ENCODE measurements at regions not wholly inside any gene's neighbourhood (a gene's known extent, or its start where the extent isn't known, plus 50 kb on each side); places are given as distances from the start of the nearest gene placed in this dataset.

DNA sequence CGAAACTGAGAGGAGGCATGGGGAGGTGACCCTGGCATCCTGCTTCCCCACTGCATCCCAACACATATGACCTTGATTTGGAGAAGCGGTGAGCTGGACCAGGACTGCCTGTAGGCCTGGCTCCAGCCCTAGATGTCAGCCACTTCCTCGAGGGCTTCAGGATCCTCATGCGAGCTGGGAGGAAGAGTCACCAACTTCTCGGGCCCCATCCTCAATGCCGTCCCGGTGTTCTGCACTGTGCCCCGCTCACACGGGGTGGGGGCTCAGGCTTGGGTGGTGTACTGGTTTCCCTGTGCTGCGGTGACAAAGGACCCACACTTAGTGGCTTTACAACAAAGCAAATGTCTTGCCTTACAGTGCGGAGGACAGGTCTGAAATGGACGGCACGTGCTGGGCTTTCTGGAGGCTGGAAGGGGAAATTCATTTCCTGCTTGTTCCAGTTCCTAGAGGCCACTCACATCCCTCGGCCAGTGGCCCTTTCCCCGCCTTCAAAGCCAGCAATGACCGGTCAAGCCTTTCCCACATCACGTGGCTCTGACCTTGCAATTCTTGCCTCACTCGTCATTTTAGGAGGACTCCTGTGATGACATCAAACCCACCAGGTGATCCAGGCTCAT is 298.1 kb upstream of the RTL1 start:
- in situ Hi-C loops (cut with MboI; ENCODE audit: low pct_unique_long_range_greater_than_20kb, low sequenced_read_pairs) = no loop called here

DNA sequence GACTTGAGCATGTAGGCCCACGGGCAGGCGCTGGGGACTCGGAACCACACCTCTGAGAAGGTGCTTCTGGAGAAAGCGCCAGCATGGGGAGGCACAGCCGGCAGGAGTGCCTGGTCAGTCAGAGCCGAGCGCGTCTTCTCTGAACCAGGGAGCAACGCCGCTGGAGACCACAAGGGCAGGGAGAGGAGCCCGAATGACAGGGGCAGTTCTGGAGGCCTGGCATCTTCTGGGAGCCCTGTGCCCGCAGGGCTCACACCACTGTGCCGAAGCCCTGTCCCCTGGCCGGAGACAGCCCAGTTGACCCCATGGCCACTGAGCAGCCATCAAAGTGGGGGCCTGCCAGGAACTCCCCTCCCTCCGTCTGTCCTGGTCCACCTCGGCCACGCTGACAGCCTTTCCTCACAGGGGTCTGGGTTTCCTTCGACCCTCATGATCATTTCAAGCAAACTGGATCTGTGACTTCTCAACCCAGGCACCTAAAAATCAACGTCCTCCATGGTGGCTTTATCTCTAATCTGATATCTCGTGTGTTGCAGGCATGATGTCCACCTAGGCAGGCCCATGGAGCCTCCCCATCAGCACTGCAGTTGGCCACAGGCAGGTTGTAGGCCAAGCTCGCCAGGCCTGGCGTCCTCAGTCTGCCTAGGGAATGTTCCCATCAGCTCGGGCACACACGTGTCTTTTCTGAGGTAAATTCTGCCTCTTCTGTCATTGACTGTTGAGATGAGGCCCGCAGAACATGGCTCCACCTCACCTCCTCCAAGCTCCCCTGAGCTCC is 299.3 kb upstream of the RTL1 start:
- in situ Hi-C loops (cut with MboI; ENCODE audit: low pct_unique_long_range_greater_than_20kb, low sequenced_read_pairs) = no loop called here

More for the DNA sequence above, 298.1 kb upstream of the RTL1 start:
- DNase-seq = no peak

DNA sequence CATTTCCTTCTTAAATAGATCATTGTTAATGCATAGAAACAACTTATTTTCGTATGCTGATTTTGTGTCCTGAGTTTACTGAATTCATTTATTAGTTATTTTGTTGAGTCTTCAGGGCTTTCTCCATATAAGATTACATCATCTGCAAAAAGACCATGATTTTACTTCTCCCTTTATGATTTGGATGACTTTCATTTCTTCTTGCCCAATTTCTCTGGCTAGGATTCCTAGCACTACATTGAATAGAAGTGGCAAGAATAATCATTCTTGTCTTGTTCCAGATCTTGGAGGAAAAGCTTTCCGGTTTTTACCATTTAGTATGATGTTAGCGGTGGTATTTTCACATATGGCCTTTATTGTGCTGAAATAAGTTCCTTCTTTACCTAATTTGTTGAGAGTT is 303.0 kb upstream of the RTL1 start:
- no peak for DNase-seq
- in situ Hi-C loops (cut with MboI; ENCODE audit: low pct_unique_long_range_greater_than_20kb, low sequenced_read_pairs) = no loop called here

More for the DNA sequence above, 299.3 kb upstream of the RTL1 start:
- no peak for DNase-seq

GRCh38 chr14:101207041-101207440 is 303.5 kb upstream of the RTL1 start:
- in situ Hi-C loops (cut with MboI; ENCODE audit: low pct_unique_long_range_greater_than_20kb, low sequenced_read_pairs) = no loop called here
- DNase-seq = no peak

DNA sequence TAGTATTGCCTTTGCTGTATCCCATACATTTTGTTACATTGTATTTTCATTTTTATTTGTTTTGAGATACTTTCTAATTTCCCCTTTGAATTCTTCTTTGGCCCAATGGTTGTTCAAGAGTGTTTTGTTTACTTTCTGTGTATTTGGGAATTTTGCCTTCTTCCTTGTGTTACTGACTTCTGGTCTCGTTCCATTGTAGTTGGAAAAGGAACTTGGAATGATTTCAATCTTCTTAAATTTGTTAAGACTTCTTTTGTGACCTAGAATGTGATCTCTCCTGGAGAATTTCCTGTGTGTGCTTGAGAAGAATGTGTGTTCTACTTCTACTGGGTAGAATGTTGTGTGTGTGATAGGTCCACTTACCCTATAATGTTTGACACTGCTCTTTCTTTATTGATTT is 304.4 kb upstream of the RTL1 start:
- in situ Hi-C loops (cut with MboI; ENCODE audit: low pct_unique_long_range_greater_than_20kb, low sequenced_read_pairs) = no loop called here
- no peak for DNase-seq

GRCh38 chr14:101209594-101209993 is 306.1 kb upstream of the RTL1 start:
- no peak for DNase-seq
- in situ Hi-C loops (cut with MboI; ENCODE audit: low pct_unique_long_range_greater_than_20kb, low sequenced_read_pairs) = no loop called here

DNA sequence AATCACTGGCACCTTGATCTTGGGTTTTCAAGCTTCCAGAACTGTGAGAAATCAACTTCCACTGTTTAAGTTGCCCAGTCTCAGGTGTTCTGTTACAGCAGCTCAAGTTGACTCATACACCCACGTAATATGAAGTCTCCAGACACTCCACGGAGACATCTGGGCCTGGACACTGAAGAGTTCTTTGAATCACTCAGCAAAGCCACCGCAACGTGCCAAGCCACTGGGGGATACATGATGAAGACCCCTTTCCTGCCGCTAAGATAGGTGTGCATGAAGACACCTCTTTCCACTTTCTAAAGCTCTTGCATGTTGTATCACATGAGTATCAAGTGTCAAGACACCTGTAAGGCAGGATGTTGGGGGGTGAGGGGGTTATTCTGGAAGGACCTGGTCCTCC is 311.7 kb upstream of the RTL1 start:
- in situ Hi-C loops (cut with MboI; ENCODE audit: low pct_unique_long_range_greater_than_20kb, low sequenced_read_pairs) = no loop called here
- DNase-seq = no peak

GRCh38 chr14:101215927-101216326 is 312.4 kb upstream of the RTL1 start:
- in situ Hi-C loops (cut with MboI; ENCODE audit: low pct_unique_long_range_greater_than_20kb, low sequenced_read_pairs) = no loop called here
- no peak for DNase-seq

DNA sequence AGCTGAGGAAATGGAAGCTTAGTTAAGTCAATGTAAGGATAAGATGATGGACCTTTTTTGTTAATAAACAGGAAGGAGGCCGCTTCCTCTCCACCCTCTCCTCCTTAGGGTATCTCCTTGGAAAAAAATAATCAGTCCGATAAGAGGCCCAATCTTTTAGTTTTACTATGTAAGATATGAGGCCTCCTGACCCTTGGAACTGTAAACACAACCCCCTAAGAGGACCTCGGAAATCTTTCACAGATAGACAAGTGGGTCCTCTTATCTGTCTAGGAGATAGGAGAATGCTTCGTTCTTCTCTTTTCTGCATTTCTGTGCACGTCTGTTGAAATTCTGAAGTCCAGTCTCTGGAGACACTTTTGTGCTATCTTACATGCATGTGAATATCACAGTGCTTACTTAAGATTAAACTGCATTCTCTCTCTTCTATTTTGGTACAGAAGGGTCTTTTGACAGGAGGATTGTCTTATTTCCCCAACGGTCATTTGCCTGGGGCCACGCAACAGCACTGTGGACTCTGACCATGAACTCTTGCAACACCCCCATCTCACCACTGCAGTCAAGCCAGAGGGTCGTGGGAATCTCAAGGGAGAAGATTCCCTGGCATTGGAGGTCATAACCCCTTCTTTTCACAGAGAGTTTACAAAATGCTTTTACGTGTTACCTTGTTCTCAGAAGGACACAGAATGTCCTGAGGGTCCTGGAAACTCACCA is 313.0 kb upstream of the RTL1 start:
- DNase-seq = no peak
- in situ Hi-C loops (cut with MboI; ENCODE audit: low pct_unique_long_range_greater_than_20kb, low sequenced_read_pairs) = no loop called here

- no peak for DNase-seq
- in situ Hi-C loops (cut with MboI; ENCODE audit: low pct_unique_long_range_greater_than_20kb, low sequenced_read_pairs) = no loop called here
Observed at GRCh38 chr14:101217080-101217463, 313.6 kb upstream of the RTL1 start.

DNA sequence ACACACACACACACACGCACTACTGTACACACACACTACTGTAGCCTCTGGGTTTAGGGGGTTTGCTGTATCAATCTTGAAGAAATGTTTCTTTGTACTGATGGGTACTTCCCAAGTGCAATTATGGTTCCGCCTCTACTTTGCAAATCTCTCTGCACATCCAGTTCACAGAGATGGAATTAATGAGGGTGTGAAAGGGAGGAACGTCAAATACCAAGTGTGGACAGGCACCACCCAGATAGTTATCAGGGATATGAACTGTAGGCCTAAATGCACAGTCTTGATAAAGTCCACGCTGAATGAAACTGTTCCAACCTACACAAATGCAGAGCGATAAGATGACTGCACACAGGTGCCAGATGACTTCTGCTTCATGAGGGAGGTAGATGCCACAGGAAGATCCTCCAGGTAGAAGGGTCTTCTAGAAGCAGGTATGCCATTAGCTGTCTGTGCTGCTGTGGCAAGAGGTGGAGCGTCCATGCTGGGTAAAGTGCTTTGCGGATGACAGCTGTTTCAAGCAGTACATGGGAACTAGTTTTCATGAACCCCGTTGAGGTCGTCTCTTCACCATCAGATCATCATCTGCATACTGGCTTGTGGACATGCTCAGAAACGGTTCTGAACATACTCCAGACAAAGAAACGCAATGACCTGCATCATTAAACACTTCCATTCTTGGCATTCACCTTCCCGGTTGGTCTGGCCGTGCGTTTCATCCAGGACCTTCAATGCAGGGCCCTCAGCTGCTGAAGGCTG is 314.3 kb upstream of the RTL1 start:
- DNase-seq = no peak
- in situ Hi-C loops (cut with MboI; ENCODE audit: low pct_unique_long_range_greater_than_20kb, low sequenced_read_pairs) = no loop called here

- DNase-seq = no peak
- in situ Hi-C loops (cut with MboI; ENCODE audit: low pct_unique_long_range_greater_than_20kb, low sequenced_read_pairs) = no loop called here
Observed at GRCh38 chr14:101219896-101220703, 316.6 kb upstream of the RTL1 start.

DNA sequence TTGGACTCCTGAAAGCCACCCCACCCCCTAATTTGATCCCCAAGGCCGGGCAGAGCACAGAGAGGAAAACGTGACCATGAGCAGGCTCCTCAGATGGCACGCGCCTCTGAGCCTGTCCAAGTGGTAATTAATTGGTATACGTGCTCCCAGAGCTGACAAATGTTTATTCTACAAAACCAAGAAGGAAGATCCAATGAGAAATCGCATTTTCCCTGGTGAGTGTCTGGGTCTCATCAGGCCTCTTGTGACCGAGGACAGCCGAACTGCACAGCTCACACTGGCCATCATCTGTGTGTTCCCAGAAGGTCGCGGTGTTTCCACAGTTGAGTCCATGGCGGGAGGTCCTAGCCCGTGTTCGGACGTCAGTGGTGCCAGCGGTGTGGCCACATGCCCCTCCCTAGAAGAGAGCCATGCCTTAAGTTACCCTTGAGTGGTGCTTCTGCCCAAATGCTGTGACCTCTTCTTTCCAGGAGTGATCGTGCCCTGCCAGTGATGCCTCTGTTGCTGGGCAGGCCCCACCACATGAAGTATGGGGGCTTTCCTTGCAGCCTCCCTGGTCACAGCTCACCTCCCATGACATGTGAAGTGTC is 317.5 kb upstream of the RTL1 start:
- in situ Hi-C loops (cut with MboI; ENCODE audit: low pct_unique_long_range_greater_than_20kb, low sequenced_read_pairs) = no loop called here
- DNase-seq = no peak

DNA sequence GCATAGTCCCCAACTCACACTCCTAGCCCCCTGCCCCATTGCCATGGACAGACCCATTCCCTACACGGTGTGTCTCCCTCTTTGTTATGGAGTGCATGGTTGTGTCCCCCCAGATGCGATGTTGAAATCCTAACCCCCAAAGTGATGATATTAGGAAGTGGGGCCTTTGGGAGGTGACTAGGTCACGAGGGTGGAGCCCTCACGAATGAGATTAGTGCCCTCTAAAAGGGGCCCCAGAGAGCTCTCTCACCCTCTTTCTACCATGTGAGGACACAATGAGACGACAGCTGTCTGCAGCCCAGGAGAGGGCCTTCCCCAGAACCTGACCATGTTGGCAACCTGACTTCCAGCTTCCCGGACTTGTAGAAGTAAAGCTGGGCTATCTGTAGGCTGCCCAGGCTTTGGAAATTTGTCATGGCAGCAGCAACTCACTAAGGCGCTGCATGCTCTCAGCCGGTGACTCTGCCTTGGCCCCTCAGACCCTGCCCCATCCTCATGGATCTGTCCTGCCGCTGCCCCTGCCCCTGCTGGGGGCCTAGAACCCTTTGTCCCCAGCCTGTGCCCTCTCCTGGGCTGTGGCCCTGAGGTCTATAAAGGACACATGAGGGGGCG is 318.1 kb upstream of the RTL1 start:
- no peak for DNase-seq
- in situ Hi-C loops (cut with MboI; ENCODE audit: low pct_unique_long_range_greater_than_20kb, low sequenced_read_pairs) = no loop called here

- in situ Hi-C loops (cut with MboI; ENCODE audit: low pct_unique_long_range_greater_than_20kb, low sequenced_read_pairs) = no loop called here
- DNase-seq = no peak
Observed at GRCh38 chr14:101222362-101223070, 319.0 kb upstream of the RTL1 start.

GRCh38 chr14:101223127-101223526 is 319.6 kb upstream of the RTL1 start:
- no peak for DNase-seq
- in situ Hi-C loops (cut with MboI; ENCODE audit: low pct_unique_long_range_greater_than_20kb, low sequenced_read_pairs) = no loop called here

GRCh38 chr14:101223561-101224162 is 320.1 kb upstream of the RTL1 start:
- in situ Hi-C loops (cut with MboI; ENCODE audit: low pct_unique_long_range_greater_than_20kb, low sequenced_read_pairs) = no loop called here
- no peak for DNase-seq
